K562 (cell line): ENCODE measurements at regions not wholly inside any gene's neighbourhood (a gene's known extent, or its start where the extent isn't known, plus 50 kb on each side); places are given as distances from the start of the nearest gene placed in this dataset.

ENCODE experiments used
- ATAC-seq: fragments of 200-7000 bp; cut with Tn5 transposase; 3 replicates; pipeline ENCODE4 v1.9.1; 2020; ENCODE audit warnings: moderate library complexity
- BruUV-seq: library from RNA; stranded (reverse); fragments of 400-500 nt; replicated peaks from 2 replicates; lab custom pipeline; 2021; lab: Mats Ljungman, UMichigan
- CTCF ChIA-PET: fragments of 300-600 bp; formaldehyde crosslinking; extraction: SDS; loops from one replicate; lab custom pipeline; 2021; ENCODE audit warnings: low intra/inter-chr PET ratio; lab: Yijun Ruan, JAX
- POLR2A ChIA-PET: fragments of 300-600, 350-650 bp; sonication (Branson Sonifier 250); formaldehyde crosslinking; extraction: SDS; loops from one replicate; lab custom pipeline; 2021; ENCODE audit warnings: antibody characterized with exemption, inconsistent platforms; lab: Yijun Ruan, JAX
- DNase-seq, 4 experiments: peaks; one replicate each; pipeline versions ENCODE4 v3.0.0 to v3.0.0-alpha.2; 2011 to 2018; ENCODE audit warnings: low spot score in 3 of 4, mixed read lengths in 3 of 4; ENCODE audit errors: extremely low read depth in 1 of 4
- FAIRE-seq: peaks from 2 replicates; lab custom pipeline; 2011; peaks lifted over from hg19 to GRCh38; lab: Jason Lieb, UNC
- H2AFZ ChIP-seq: 2 replicates; pipeline ENCODE4 v1.6.0; 2011; ENCODE audit warnings: low read depth, low read length, control low read depth, inconsistent platforms
- H3K27ac ChIP-seq: fragments of 200-600 bp; 3 replicates; pipeline ENCODE4 v1.8.0; 2011; ENCODE audit warnings: low read depth, mild to moderate bottlenecking, control low read depth, inconsistent platforms, low read length, moderate library complexity, mixed read lengths; ENCODE audit errors: extremely low read depth
- H3K27me3 ChIP-seq, 2 experiments: fragments of 300-600 bp in 1 of 2; 2 replicates in 1 of 2; 3 replicates in 1 of 2; pipeline versions ENCODE4 v1.6.0 to v1.8.0; 2011; ENCODE audit warnings: inconsistent platforms in 2 of 2, low read length in 2 of 2, mild to moderate bottlenecking in 1 of 2, mixed read lengths in 1 of 2, moderate library complexity in 1 of 2; ENCODE audit not compliant: control insufficient read depth in 2 of 2, insufficient read depth in 2 of 2
- H3K36me3 ChIP-seq: fragments of 300-600 bp; 3 replicates; pipeline ENCODE4 v1.8.0; 2011; ENCODE audit warnings: mild to moderate bottlenecking, low read length, inconsistent platforms; ENCODE audit not compliant: control insufficient read depth, insufficient read depth
- H3K4me1 ChIP-seq, 2 experiments: fragments of 200-600 bp in 1 of 2; replicated peaks in 1 of 2; 2 replicates in 1 of 2; 3 replicates in 1 of 2; pipeline versions ENCODE4 v1.5.1 to v1.8.0; 2011; ENCODE audit warnings: inconsistent platforms in 2 of 2, low read length in 2 of 2, mild to moderate bottlenecking in 1 of 2, mixed read lengths in 1 of 2, moderate library complexity in 1 of 2; ENCODE audit not compliant: control insufficient read depth in 2 of 2, insufficient read depth in 2 of 2
- H3K4me2 ChIP-seq: 2 replicates; pipeline ENCODE4 v1.6.1; 2011; ENCODE audit warnings: low read length, control low read depth, inconsistent platforms, mixed read lengths; ENCODE audit not compliant: insufficient read depth
- H3K4me3 ChIP-seq: fragments of 200-600 bp; sonication (generic), shearing (Covaris generic); 2 replicates; pipeline ENCODE4 v1.5.1; 2016; ENCODE audit warnings: control low read depth, inconsistent platforms
- H3K79me2 ChIP-seq: fragments of 200-600 bp; 3 replicates; pipeline ENCODE4 v1.8.0; 2011; ENCODE audit warnings: low read length, inconsistent platforms; ENCODE audit not compliant: control insufficient read depth, insufficient read depth
- H3K9ac ChIP-seq, 2 experiments: 2 replicates each; pipeline versions ENCODE4 v1.6.0 to v1.6.1; 2011; ENCODE audit warnings: low read depth in 2 of 2, low read length in 2 of 2, control low read depth in 1 of 2, inconsistent platforms in 1 of 2, mild to moderate bottlenecking in 1 of 2, mixed read lengths in 1 of 2; ENCODE audit not compliant: insufficient read depth in 1 of 2
- H3K9me1 ChIP-seq: one replicate; pipeline ENCODE4 v1.6.0; 2011; ENCODE audit warnings: inconsistent platforms, mild to moderate bottlenecking, low read length, moderate library complexity; ENCODE audit not compliant: control insufficient read depth, insufficient read depth
- H3K9me3 ChIP-seq: replicated peaks from 2 replicates; pipeline ENCODE4 v1.5.1; 2011; ENCODE audit warnings: low read depth, low read length, inconsistent platforms; ENCODE audit not compliant: control insufficient read depth, insufficient read depth
- H4K20me1 ChIP-seq: replicated peaks from 2 replicates; pipeline ENCODE4 v1.6.1; 2011; ENCODE audit warnings: low read length, inconsistent platforms, mixed read lengths; ENCODE audit not compliant: control insufficient read depth, insufficient read depth
- BRF1 ChIP-seq: IDR thresholded peaks from 3 replicates; pipeline ENCODE4 v1.6.1; 2011; ENCODE audit warnings: borderline replicate concordance, mild to moderate bottlenecking; ENCODE audit not compliant: insufficient read length; ENCODE audit errors: extremely low read depth
- CBFB ChIP-seq: sonication (generic); formaldehyde crosslinking; IDR thresholded peaks from 2 replicates; pipeline ENCODE4 v1.4.0; 2020; ENCODE audit warnings: mild to moderate bottlenecking, missing genetic modification reagents
- MLX ChIP-seq, 2 experiments: fragments of 450-650 bp in 1 of 2; sonication (generic) in 1 of 2; formaldehyde crosslinking; conservative IDR thresholded peaks; 2 replicates each; pipeline versions ENCODE4 v1.4.0 to v1.8.1; 2020 to 2022; ENCODE audit warnings: mild to moderate bottlenecking in 1 of 2, missing genetic modification reagents in 1 of 2
- RFX1 ChIP-seq: fragments of 450-650 bp; IDR thresholded peaks from 2 replicates; pipeline ENCODE4 v1.6.1; 2016; ENCODE audit warnings: mild to moderate bottlenecking, moderate library complexity
- ZMIZ1 ChIP-seq, 2 experiments: fragments of 150-350 bp in 1 of 2; IDR thresholded peaks; 2 replicates each; pipeline ENCODE4 v1.6.1; 2012 to 2016; ENCODE audit warnings: low read depth in 2 of 2, low read length in 2 of 2, mild to moderate bottlenecking in 1 of 2, moderate library complexity in 1 of 2
- ZNF384 ChIP-seq: IDR thresholded peaks from 2 replicates; pipeline ENCODE4 v1.6.1; 2012; ENCODE audit warnings: low read depth, low read length, improper control_type of control experiment
- WGBS: fragments of 100-300 bp; shearing (Covaris generic); methylation state at CpG from one replicate; pipeline ENCODE4 v1.1.6; 2016; ENCODE audit warnings: low coverage, mixed read lengths; ENCODE audit not compliant: insufficient coverage; ENCODE audit errors: missing lambda C conversion rate; 5-methylcytosine and 5-hydroxymethylcytosine counted together
- in situ Hi-C: fragments of 300-500 bp; cut with MboI; formaldehyde crosslinking; loops from 4 replicates; pipeline ENCODE4 v1.15.0; 2018; ENCODE audit warnings: inconsistent platforms, mixed read lengths
- intact Hi-C: fragments of 100-400 bp; cut with micrococcal nuclease; formaldehyde crosslinking; loops from 2 replicates; pipeline ENCODE4 v1.14.2; 2022

GRCh38 chr12:74953697-74954096 lies 255.9 kb downstream of the KCNC2 start:
- ChIA-PET CTCF (no interaction called here), POLR2A (no interaction called here)
- TF ChIP-seq CBFB (CRISPR knock-in tag) (no peak), ZMIZ1 (IDR thresholded peaks at IDR 0.05; ENCODE audit: low read depth in 2 of 2, low read length in 2 of 2) (no peak), MLX (CRISPR knock-in tag; conservative IDR thresholded peaks at IDR 0.05) (no peak), BRF1 (no peak), ZNF384 (no peak), RFX1 (no peak)
- H3K79me2 ChIP-seq, result no peaks in the 10 kb centered on the region
- DNase-seq (no peak), ATAC-seq (no peak), FAIRE-seq (no peak)
- BruUV-seq, result no TSS peak
- H3K4me3 ChIP-seq, result no peak overlapping the region
- intact Hi-C loops (loop anchor here (1.0 kb wide), 1 partner anchor 14 kb away; no protein-coding TSS in a partner anchor), in situ Hi-C loops (no loop called here)
- no peak overlapping the region for H3K9ac ChIP-seq
- 0% methylated on average over 1 of the region's 1 CpG for WGBS
- no peaks in the 10 kb centered on the region for H3K4me1 ChIP-seq
- H3K27me3 ChIP-seq, result no peaks in the 10 kb centered on the region
- no peaks in the 10 kb centered on the region for H4K20me1 ChIP-seq
- H2AFZ ChIP-seq, result no peak overlapping the region
- no peaks in the 10 kb centered on the region for H3K9me1 ChIP-seq
- no peak overlapping the region for H3K27ac ChIP-seq
- H3K36me3 ChIP-seq, result no peaks in the 10 kb centered on the region
- no peaks in the 10 kb centered on the region for H3K9me3 ChIP-seq
- no peak overlapping the region for H3K4me2 ChIP-seq
